Esophagus (tissue), 2 donors: ENCODE measurements at regions not wholly inside any gene's neighbourhood (a gene's known extent, or its start where the extent isn't known, plus 50 kb on each side); places are given as distances from the start of the nearest gene placed in this dataset.
"Not testable (repeated sequence)": the region's sequence is repeated elsewhere in the genome, so short reads cannot be mapped to it uniquely, and the experiment has no call there.

Experiments used
- H3K27ac ChIP-seq, 2 donors: one replicate each; pipeline ENCODE4 v1.5.1; 2013; ENCODE audit warnings: low read depth in 2 of 2, mild to moderate bottlenecking in 2 of 2, inconsistent platforms in 1 of 2, low read length in 1 of 2, moderate library complexity in 1 of 2
- H3K27me3 ChIP-seq, 2 donors: one replicate each; pipeline ENCODE4 v1.6.1; 2013; ENCODE audit warnings: low read length in 2 of 2, control low read depth in 1 of 2, mild to moderate bottlenecking in 1 of 2; ENCODE audit not compliant: insufficient read depth in 2 of 2, control insufficient read depth in 1 of 2
- H3K36me3 ChIP-seq, 2 donors: one replicate each; pipeline ENCODE4 v1.6.1; 2013; ENCODE audit warnings: low read length in 1 of 2; ENCODE audit not compliant: control insufficient read depth in 2 of 2, insufficient read depth in 2 of 2
- H3K4me1 ChIP-seq, 2 donors: one replicate each; pipeline ENCODE4 v1.6.1; 2013; ENCODE audit warnings: low read length in 1 of 2; ENCODE audit not compliant: control insufficient read depth in 2 of 2, insufficient read depth in 2 of 2
- H3K4me3 ChIP-seq, 2 donors: one replicate each; pipeline ENCODE4 v1.5.1; 2013; ENCODE audit warnings: low read length in 2 of 2, mild to moderate bottlenecking in 2 of 2, low read depth in 1 of 2, moderate library complexity in 1 of 2
- H3K9me3 ChIP-seq, 2 donors: one replicate each; pipeline ENCODE4 v1.6.1; 2013; ENCODE audit warnings: mild to moderate bottlenecking in 2 of 2, low read depth in 1 of 2, low read length in 1 of 2, moderate library complexity in 1 of 2; ENCODE audit not compliant: control insufficient read depth in 2 of 2, insufficient read depth in 1 of 2
- WGBS, 2 donors: extraction: QIAGEN DNeasy Blood & Tissue Kit; methylation state at CpG; one replicate each; pipeline ENCODE4 v1.1.7; 2013; 5-methylcytosine and 5-hydroxymethylcytosine counted together
- donor health status: healthy with polysubstance abuse.
- donor health status: Bipolar disorder and iron deficiency.

- H3K36me3 ChIP-seq, H3K4me1 ChIP-seq, H3K27me3 ChIP-seq, H3K4me3 ChIP-seq, H3K9me3 ChIP-seq, H3K27ac ChIP-seq: not testable (repeated sequence)
- WGBS, 2 donors: 74 to 77% methylated on average over 2 of the region's 2 CpGs
These were observed 269.4 kb downstream of the NUF2 start for GRCh38 chr1:163591131-163591530.

- H3K9me3 ChIP-seq, H3K4me1 ChIP-seq, H3K4me3 ChIP-seq, H3K36me3 ChIP-seq, H3K27ac ChIP-seq, H3K27me3 ChIP-seq: not testable (repeated sequence)
- WGBS, 2 donors: 71 to 77% methylated on average over 3 of the region's 3 CpGs
These were observed 270.9 kb downstream of the NUF2 start for GRCh38 chr1:163592623-163593022.

DNA sequence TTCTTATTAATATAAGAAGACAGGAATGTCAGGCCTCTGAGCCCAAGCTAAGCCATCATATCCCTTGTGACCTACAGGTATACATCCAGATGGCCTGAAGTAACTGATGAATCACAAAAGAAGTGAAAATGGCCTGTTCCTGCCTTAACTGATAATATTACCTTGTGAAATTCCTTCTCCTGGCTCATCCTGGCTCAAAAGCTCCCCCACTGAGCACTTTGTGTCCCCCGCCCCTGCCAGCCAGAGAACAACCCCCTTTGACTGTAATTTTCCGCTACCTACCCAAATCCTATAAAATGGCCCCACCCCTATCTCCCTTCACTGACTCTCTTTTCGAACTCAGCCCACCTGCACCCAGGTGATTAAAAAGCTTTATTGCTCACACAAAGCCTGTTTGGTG lies 274.4 kb downstream of the NUF2 start:
- not testable (repeated sequence) for H3K4me1 ChIP-seq, H3K4me3 ChIP-seq, H3K36me3 ChIP-seq, H3K9me3 ChIP-seq, H3K27me3 ChIP-seq, H3K27ac ChIP-seq
- WGBS, 2 donors: 63 to 84% methylated on average over 3 of the region's 3 CpGs

- H3K4me1 ChIP-seq: no peaks in the 10 kb centered on the region
- H3K36me3 ChIP-seq: no peaks in the 10 kb centered on the region
- no peak overlapping the region for H3K27ac ChIP-seq
- WGBS, 2 donors: 61 to 62% methylated on average over 5 of the region's 5 CpGs
- no peaks in the 10 kb centered on the region for H3K27me3 ChIP-seq
- no peaks in the 10 kb centered on the region for H3K9me3 ChIP-seq
- H3K4me3 ChIP-seq: no peak overlapping the region
These were observed 274.9 kb downstream of the NUF2 start for GRCh38 chr1:163596541-163597258.

GRCh38 chr1:163604321-163604720 lies 282.6 kb downstream of the NUF2 start:
- no peaks in the 10 kb centered on the region for H3K27me3 ChIP-seq
- WGBS, 2 donors: 85% methylated on average over 6 of the region's 6 CpGs

DNA sequence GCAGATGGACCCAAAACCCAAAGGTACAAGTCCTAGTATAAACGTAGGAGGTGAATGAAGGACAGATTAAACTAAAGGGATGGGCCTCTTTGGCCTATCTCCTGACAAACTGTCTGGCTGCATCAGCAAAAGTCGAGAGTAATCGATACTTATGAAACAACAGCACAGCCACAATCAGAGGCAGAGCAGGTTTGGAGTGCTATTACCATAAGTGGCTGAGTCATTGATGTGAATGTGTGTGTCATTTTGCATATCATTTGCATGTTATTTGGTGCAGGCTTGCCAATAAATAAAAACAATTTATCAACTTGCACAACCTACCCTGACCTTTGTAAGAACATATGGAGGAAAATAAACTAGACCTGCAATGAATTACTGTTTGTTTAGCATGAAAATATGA lies 283.1 kb downstream of the NUF2 start:
- no peaks in the 10 kb centered on the region for H3K36me3 ChIP-seq
- 73 to 81% methylated on average over 3 of the region's 3 CpGs for WGBS, 2 donors
- H3K27me3 ChIP-seq: no peaks in the 10 kb centered on the region
- H3K9me3 ChIP-seq: no peaks in the 10 kb centered on the region
- no peak overlapping the region for H3K27ac ChIP-seq
- no peaks in the 10 kb centered on the region for H3K4me1 ChIP-seq
- H3K4me3 ChIP-seq: no peak overlapping the region

More at GRCh38 chr1:163604321-163604720, 282.6 kb downstream of the NUF2 start:
- H3K9me3 ChIP-seq: no peaks in the 10 kb centered on the region
- no peaks in the 10 kb centered on the region for H3K4me1 ChIP-seq
- no peaks in the 10 kb centered on the region for H3K36me3 ChIP-seq
- H3K27ac ChIP-seq: no peak overlapping the region
- no peak overlapping the region for H3K4me3 ChIP-seq

DNA sequence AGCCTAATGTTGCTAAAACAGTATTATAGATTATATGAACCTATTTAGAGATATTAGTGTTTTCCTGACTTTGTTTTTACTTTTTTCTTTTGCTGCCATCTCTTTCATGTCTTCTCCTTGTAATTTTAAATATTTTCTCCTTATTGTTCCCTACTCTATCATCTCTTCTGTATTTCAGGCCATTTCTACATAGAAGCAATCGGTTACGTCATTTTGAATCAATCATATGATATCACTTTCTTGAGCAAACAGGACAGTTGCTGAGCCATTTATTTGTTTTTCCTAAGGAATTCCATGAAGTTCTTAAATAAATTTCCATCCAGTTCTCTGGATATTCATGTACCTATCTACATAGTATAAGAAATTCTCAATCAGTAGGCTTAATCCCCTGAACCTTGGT lies 287.2 kb downstream of the NUF2 start:
- Histone ChIP-seq H3K9me3 (no peaks in the 10 kb centered on the region), H3K27ac (no peak overlapping the region), H3K36me3 (no peaks in the 10 kb centered on the region), H3K27me3 (no peaks in the 10 kb centered on the region), H3K4me1 (no peaks in the 10 kb centered on the region), H3K4me3 (no peak overlapping the region)
- 88 to 90% methylated on average over 2 of the region's 2 CpGs for WGBS, 2 donors

- Histone ChIP-seq H3K27me3 (no peaks in the 10 kb centered on the region), H3K36me3 (no peaks in the 10 kb centered on the region), H3K4me1 (no peaks in the 10 kb centered on the region), H3K9me3 (no peaks in the 10 kb centered on the region), H3K27ac (no peak overlapping the region), H3K4me3 (no peak overlapping the region)
- WGBS, 2 donors: 62 to 64% methylated on average over 4 of the region's 4 CpGs
These were observed 288.1 kb downstream of the NUF2 start for GRCh38 chr1:163609858-163610257.

DNA sequence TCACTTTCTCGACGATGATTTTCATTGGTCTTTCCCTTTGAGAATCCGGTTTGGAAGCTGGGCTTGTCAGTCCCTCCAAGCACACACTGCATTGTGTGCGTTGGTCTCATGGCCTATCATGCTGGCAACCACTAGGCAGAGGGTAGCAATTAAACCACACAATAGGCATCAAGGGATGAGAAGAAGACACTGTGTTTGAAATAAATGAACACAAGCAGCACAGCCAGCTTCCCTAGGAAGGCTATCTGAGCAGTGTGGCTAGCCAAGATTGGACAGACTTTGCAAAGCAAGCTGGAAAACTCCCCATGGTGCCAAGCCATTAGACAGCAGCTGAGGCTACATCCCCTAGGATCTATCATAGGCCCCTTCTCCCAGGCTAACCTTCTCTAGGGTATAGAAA lies 288.7 kb downstream of the NUF2 start:
- Histone ChIP-seq H3K36me3 (no peaks in the 10 kb centered on the region), H3K9me3 (no peaks in the 10 kb centered on the region)
- 91 to 92% methylated on average over 4 of the region's 4 CpGs for WGBS, 2 donors

DNA sequence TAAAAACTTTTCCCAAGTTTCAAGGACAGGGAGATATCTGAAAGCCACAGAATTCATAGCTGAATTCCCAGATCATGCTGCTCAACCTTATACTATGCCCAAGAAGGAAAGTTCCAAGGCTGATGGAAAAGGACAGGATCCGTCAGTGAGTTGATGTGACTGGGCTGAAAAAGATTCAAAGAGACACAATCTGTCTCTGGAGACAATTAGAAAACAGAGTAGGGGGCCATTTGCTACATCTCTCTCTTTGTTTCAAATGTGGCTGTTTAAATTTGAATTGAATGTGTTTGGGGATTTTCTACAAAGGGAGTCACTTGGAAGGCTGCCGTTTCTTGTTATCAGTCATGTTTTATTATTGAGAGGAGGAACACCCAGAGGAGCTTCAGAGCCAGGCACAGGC lies 292.6 kb downstream of the NUF2 start:
- Histone ChIP-seq H3K27ac (no peak overlapping the region), H3K4me3 (no peak overlapping the region), H3K36me3 (no peaks in the 10 kb centered on the region), H3K4me1 (no peaks in the 10 kb centered on the region), H3K27me3 (no peaks in the 10 kb centered on the region), H3K9me3 (no peaks in the 10 kb centered on the region)
- 49 to 53% methylated on average over 2 of the region's 2 CpGs for WGBS, 2 donors

More for the DNA sequence above, 288.7 kb downstream of the NUF2 start:
- H3K27ac ChIP-seq: no peak overlapping the region
- H3K4me1 ChIP-seq: no peaks in the 10 kb centered on the region
- H3K4me3 ChIP-seq: no peak overlapping the region
- no peaks in the 10 kb centered on the region for H3K27me3 ChIP-seq
